CD4-positive, alpha-beta memory T cell (primary cell): ENCODE measurements at regions not wholly inside any gene's neighbourhood (a gene's known extent, or its start where the extent isn't known, plus 50 kb on each side); places are given as distances from the start of the nearest gene placed in this dataset.

Experiments used
- CTCF ChIA-PET: fragments of 350-600 bp; sonication (Branson Sonifier 250); formaldehyde crosslinking; loops from one replicate; lab custom pipeline; 2021; ENCODE audit warnings: inconsistent platforms; ENCODE audit not compliant: partially characterized antibody; lab: Charles Lee
- POLR2A ChIA-PET: fragments of 350-600 bp; sonication (Branson Sonifier 250); formaldehyde crosslinking; loops from one replicate; lab custom pipeline; 2021; ENCODE audit not compliant: partially characterized antibody; lab: Charles Lee
- DNase-seq, 5 donors: peaks; one replicate each; pipeline versions ENCODE4 v3.0.0 to v3.0.0-alpha.2; 2020 to 2022; ENCODE audit warnings: mixed read lengths in 1 of 5
- H3K27ac ChIP-seq: one replicate; pipeline ENCODE4 v1.7.0; 2013; ENCODE audit warnings: low read depth, low read length
- H3K27me3 ChIP-seq: 2 replicates; pipeline ENCODE4 v1.7.0; 2013; ENCODE audit warnings: mild to moderate bottlenecking, low read length, moderate library complexity; ENCODE audit not compliant: insufficient read depth
- H3K36me3 ChIP-seq: 2 replicates; pipeline ENCODE4 v1.7.0; 2013; ENCODE audit warnings: mild to moderate bottlenecking, low read length, moderate library complexity; ENCODE audit not compliant: insufficient read depth
- H3K4me1 ChIP-seq: 2 replicates; pipeline ENCODE4 v1.7.0; 2013; ENCODE audit warnings: mild to moderate bottlenecking, low read length, moderate library complexity; ENCODE audit not compliant: insufficient read depth
- H3K4me3 ChIP-seq, 2 donors: one replicate each; pipeline ENCODE4 v1.7.0; 2013; ENCODE audit warnings: low read length in 2 of 2, mild to moderate bottlenecking in 1 of 2
- H3K9me3 ChIP-seq, 2 donors: one replicate each; pipeline ENCODE4 v1.7.0; 2013; ENCODE audit warnings: low read length in 2 of 2, control low read depth in 1 of 2; ENCODE audit not compliant: control insufficient read depth in 1 of 2
- H3K27ac Mint-ChIP-seq, 7 donors: one replicate each; pipeline ENCODE4 v1.8.0; 2020 to 2021; ENCODE audit warnings: mixed read lengths in 7 of 7, mild to moderate bottlenecking in 6 of 7, inconsistent platforms in 3 of 7, moderate library complexity in 3 of 7
- H3K27me3 Mint-ChIP-seq, 2 donors: one replicate each; pipeline ENCODE4 v1.8.0; 2020 to 2021; ENCODE audit warnings: mixed read lengths in 2 of 2
- H3K36me3 Mint-ChIP-seq, 2 donors: one replicate each; pipeline ENCODE4 v1.8.0; 2020 to 2021; ENCODE audit warnings: mixed read lengths in 2 of 2, inconsistent platforms in 1 of 2, mild to moderate bottlenecking in 1 of 2
- H3K4me1 Mint-ChIP-seq, 4 donors: one replicate each; pipeline ENCODE4 v1.8.0; 2020 to 2021; ENCODE audit warnings: mixed read lengths in 4 of 4, mild to moderate bottlenecking in 1 of 4
- H3K4me3 Mint-ChIP-seq, 8 donors: one replicate each; pipeline ENCODE4 v1.8.0; 2020 to 2021; ENCODE audit warnings: mixed read lengths in 8 of 8, mild to moderate bottlenecking in 7 of 8, moderate library complexity in 6 of 8, inconsistent platforms in 3 of 8
- H3K9me3 Mint-ChIP-seq, 8 donors: one replicate each; pipeline ENCODE4 v1.8.0; 2020 to 2021; ENCODE audit warnings: mixed read lengths in 8 of 8, mild to moderate bottlenecking in 5 of 8, inconsistent platforms in 3 of 8, moderate library complexity in 1 of 8
- intact Hi-C: fragments of 100-400 bp; cut with micrococcal nuclease; formaldehyde crosslinking; loops from one replicate; pipeline ENCODE4 v1.15.1; 2023

DNA sequence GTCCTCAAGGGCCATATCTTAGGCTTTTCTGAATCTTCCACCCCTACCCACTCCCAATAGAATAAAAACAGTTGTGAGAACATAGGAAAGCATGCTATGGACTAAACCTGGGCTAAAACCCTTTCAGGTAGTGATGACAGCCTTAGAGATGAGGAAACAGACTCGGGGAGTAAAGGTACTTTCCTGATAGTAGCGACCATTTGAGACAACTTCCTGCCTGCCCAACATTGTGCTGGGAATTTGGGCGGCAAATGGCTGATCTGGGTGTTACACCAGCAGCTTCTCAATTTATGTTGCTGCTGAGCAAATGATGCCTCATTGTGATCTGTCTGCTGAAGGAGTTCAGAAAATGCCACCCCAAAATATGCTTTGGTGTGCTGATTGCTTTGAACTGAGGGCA lies 66.6 kb downstream of the TMEM17 start:
- Histone ChIP-seq H3K4me1 (no peaks in the 10 kb centered on the region), H3K9me3 (no peaks in the 10 kb centered on the region), H3K27ac (no peak overlapping the region), H3K27me3 (no peaks in the 10 kb centered on the region), H3K36me3 (no peaks in the 10 kb centered on the region), H3K4me3 (no peak overlapping the region)
- ChIA-PET CTCF (no interaction called here), POLR2A (no interaction called here)
- Mint-ChIP-seq H3K27me3 (peaks cover 0 to 1% of the 10 kb centered on the region in 2 donors), H3K4me1 (no peaks in the 10 kb centered on the region), H3K36me3 (no peaks in the 10 kb centered on the region), H3K27ac (no peak overlapping the region), H3K9me3 (no peaks in the 10 kb centered on the region), H3K4me3 (no peak overlapping the region)
- intact Hi-C loops: no loop called here
- DNase-seq: no peak

GRCh38 chr2:62437785-62438184 lies 68.2 kb downstream of the TMEM17 start:
- no peak overlapping the region for H3K27ac Mint-ChIP-seq
- no peaks in the 10 kb centered on the region for H3K9me3 Mint-ChIP-seq
- Histone ChIP-seq H3K4me1 (no peaks in the 10 kb centered on the region), H3K9me3 (no peaks in the 10 kb centered on the region), H3K36me3 (no peaks in the 10 kb centered on the region), H3K27me3 (no peaks in the 10 kb centered on the region), H3K27ac (no peak overlapping the region), H3K4me3 (no peak overlapping the region)
- peaks cover 0 to 1% of the 10 kb centered on the region in 2 donors for H3K27me3 Mint-ChIP-seq
- ChIA-PET CTCF (no interaction called here), POLR2A (interaction anchor here (0.6 kb wide), 1 partner anchor 196 kb away, joined by 4 read pairs; no protein-coding TSS in a partner anchor)
- intact Hi-C loops: no loop called here
- DNase-seq: no peak
- H3K36me3 Mint-ChIP-seq: no peaks in the 10 kb centered on the region
- no peaks in the 10 kb centered on the region for H3K4me1 Mint-ChIP-seq
- no peak overlapping the region for H3K4me3 Mint-ChIP-seq

- no peaks in the 10 kb centered on the region for H3K9me3 Mint-ChIP-seq
- no peaks in the 10 kb centered on the region for H3K9me3 ChIP-seq
- H3K36me3 ChIP-seq: no peaks in the 10 kb centered on the region
- H3K27me3 ChIP-seq: no peaks in the 10 kb centered on the region
- H3K4me1 Mint-ChIP-seq: no peaks in the 10 kb centered on the region
- H3K36me3 Mint-ChIP-seq: no peaks in the 10 kb centered on the region
- H3K27ac ChIP-seq: no peak overlapping the region
- H3K4me3 ChIP-seq: no peak overlapping the region
- H3K27ac Mint-ChIP-seq: no peak overlapping the region
- CTCF ChIA-PET: no interaction called here
- no peaks in the 10 kb centered on the region for H3K4me1 ChIP-seq
- POLR2A ChIA-PET: no interaction called here
- H3K4me3 Mint-ChIP-seq: no peak overlapping the region
- no peaks in the 10 kb centered on the region for H3K27me3 Mint-ChIP-seq
- intact Hi-C loops: no loop called here
- DNase-seq: no peak
These were observed 70.3 kb downstream of the TMEM17 start for GRCh38 chr2:62435720-62436119.

GRCh38 chr2:62432407-62432806 lies 73.6 kb downstream of the TMEM17 start:
- DNase-seq: no peak
- no peaks in the 10 kb centered on the region for H3K9me3 ChIP-seq
- Mint-ChIP-seq H3K9me3 (peaks cover 0 to 5% (median 0%) of the 10 kb centered on the region in 8 donors), H3K36me3 (no peaks in the 10 kb centered on the region), H3K27ac (no peak overlapping the region), H3K4me1 (no peaks in the 10 kb centered on the region), H3K27me3 (no peaks in the 10 kb centered on the region), H3K4me3 (no peak overlapping the region)
- no peak overlapping the region for H3K4me3 ChIP-seq
- H3K36me3 ChIP-seq: no peaks in the 10 kb centered on the region
- H3K4me1 ChIP-seq: no peaks in the 10 kb centered on the region
- POLR2A ChIA-PET: no interaction called here
- CTCF ChIA-PET: no interaction called here
- no peaks in the 10 kb centered on the region for H3K27me3 ChIP-seq
- H3K27ac ChIP-seq: no peak overlapping the region
- intact Hi-C loops: no loop called here

GRCh38 chr2:62431512-62431911 lies 74.5 kb downstream of the TMEM17 start:
- POLR2A ChIA-PET: no interaction called here

GRCh38 chr2:62430146-62430545 lies 75.8 kb downstream of the TMEM17 start:
- Histone ChIP-seq H3K4me1 (no peaks in the 10 kb centered on the region), H3K36me3 (no peaks in the 10 kb centered on the region), H3K27me3 (no peaks in the 10 kb centered on the region), H3K4me3 (no peak overlapping the region), H3K9me3 (no peaks in the 10 kb centered on the region), H3K27ac (no peak overlapping the region)
- Mint-ChIP-seq H3K27me3 (peaks cover 0 to 3% of the 10 kb centered on the region in 2 donors), H3K4me3 (no peak overlapping the region), H3K4me1 (no peaks in the 10 kb centered on the region), H3K9me3 (peaks cover 0 to 5% (median 0%) of the 10 kb centered on the region in 8 donors), H3K27ac (no peak overlapping the region), H3K36me3 (no peaks in the 10 kb centered on the region)
- ChIA-PET POLR2A (no interaction called here), CTCF (no interaction called here)
- no peak for DNase-seq
- intact Hi-C loops: no loop called here

More at GRCh38 chr2:62431512-62431911, 74.5 kb downstream of the TMEM17 start:
- Histone ChIP-seq H3K36me3 (no peaks in the 10 kb centered on the region), H3K4me1 (no peaks in the 10 kb centered on the region), H3K9me3 (no peaks in the 10 kb centered on the region), H3K27me3 (no peaks in the 10 kb centered on the region), H3K27ac (no peak overlapping the region), H3K4me3 (no peak overlapping the region)
- H3K4me1 Mint-ChIP-seq: no peaks in the 10 kb centered on the region
- no peak overlapping the region for H3K4me3 Mint-ChIP-seq
- H3K27ac Mint-ChIP-seq: no peak overlapping the region
- H3K27me3 Mint-ChIP-seq: no peaks in the 10 kb centered on the region
- DNase-seq: no peak
- CTCF ChIA-PET: no interaction called here
- H3K9me3 Mint-ChIP-seq: peaks cover 0 to 5% (median 0%) of the 10 kb centered on the region in 8 donors
- H3K36me3 Mint-ChIP-seq: no peaks in the 10 kb centered on the region
- intact Hi-C loops: no loop called here

GRCh38 chr2:62427146-62427545 lies 78.8 kb downstream of the TMEM17 start:
- CTCF ChIA-PET: no interaction called here
- intact Hi-C loops: no loop called here
- no peaks in the 10 kb centered on the region for H3K4me1 Mint-ChIP-seq
- no peaks in the 10 kb centered on the region for H3K9me3 ChIP-seq
- DNase-seq: no peak
- no peak overlapping the region for H3K27ac ChIP-seq
- H3K36me3 Mint-ChIP-seq: no peaks in the 10 kb centered on the region
- H3K27ac Mint-ChIP-seq: no peak overlapping the region
- POLR2A ChIA-PET: no interaction called here
- H3K4me3 Mint-ChIP-seq: no peak overlapping the region
- no peaks in the 10 kb centered on the region for H3K27me3 ChIP-seq
- no peak overlapping the region for H3K4me3 ChIP-seq
- no peaks in the 10 kb centered on the region for H3K36me3 ChIP-seq
- H3K9me3 Mint-ChIP-seq: peaks cover 0 to 5% (median 0%) of the 10 kb centered on the region in 8 donors
- peaks cover 0 to 3% of the 10 kb centered on the region in 2 donors for H3K27me3 Mint-ChIP-seq
- H3K4me1 ChIP-seq: no peaks in the 10 kb centered on the region
